ENCODE measurements at regions not wholly inside any gene's neighbourhood (a gene's known extent, or its start where the extent isn't known, plus 50 kb on each side); places are given as distances from the start of the nearest gene placed in this dataset. TPM values are rescaled to one million over a fixed set of nuclear protein-coding genes. Genes with fewer than 3 reads are reported as not detected.

Small RNA genes lying in the stretch of these regions (small RNA-seq; reads per million reads assigned to genes)
- not detected for gene RNU6-657P (ENCODE audit: insufficient read depth)
